ENCODE measurements at regions not wholly inside any gene's neighbourhood (a gene's known extent, or its start where the extent isn't known, plus 50 kb on each side); places are given as distances from the start of the nearest gene placed in this dataset.

DNA sequence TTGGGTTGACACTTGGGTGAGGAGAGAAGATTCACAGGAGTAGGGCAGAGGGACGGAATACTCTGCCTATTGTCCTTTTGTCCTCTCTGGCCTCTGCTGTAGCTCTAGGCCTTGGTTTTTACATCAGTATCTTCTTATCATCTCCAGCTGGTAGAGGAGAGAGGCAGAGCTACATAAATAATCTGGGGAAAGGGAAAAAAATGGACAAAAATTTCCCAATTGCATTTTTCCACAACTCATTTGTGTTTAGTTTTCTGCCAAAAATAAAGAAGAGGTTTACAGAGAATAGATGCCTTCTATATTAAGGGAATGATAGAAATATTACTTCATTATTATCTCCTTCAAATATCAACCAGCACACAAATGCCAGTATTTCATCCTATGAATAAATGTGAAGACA is 216.4 kb upstream of the P2RY1 start:
- no peak for TF ChIP-seq CTCF (IDR thresholded peaks at IDR 0.05)
- TF ChIP-seq EP300 (IDR thresholded peaks at IDR 0.05) = no peak
- TF ChIP-seq POLR2AphosphoS5 (IDR thresholded peaks at IDR 0.05) = no peak
- TF ChIP-seq POLR2A (IDR thresholded peaks at IDR 0.05) = no peak

Measured in upper lobe of left lung (tissue), 4 donors.